ENCODE measurements at regions not wholly inside any gene's neighbourhood (a gene's known extent, or its start where the extent isn't known, plus 50 kb on each side); places are given as distances from the start of the nearest gene placed in this dataset.

GRCh38 chr16:86320237-86320595 is 190.1 kb upstream of the FOXF1 start:
- DNase-seq (ENCODE audit: low read depth) = no peak

- no peak for DNase-seq (ENCODE audit: low read depth)
These were observed 188.8 kb upstream of the FOXF1 start for GRCh38 chr16:86321491-86321890.

- no peak for DNase-seq (ENCODE audit: low read depth)
These were observed 188.0 kb upstream of the FOXF1 start for GRCh38 chr16:86322283-86322682.

GRCh38 chr16:86322806-86323205 is 187.5 kb upstream of the FOXF1 start:
- DNase-seq (ENCODE audit: low read depth) = no peak

- DNase-seq (ENCODE audit: low read depth) = no peak
These were observed 186.0 kb upstream of the FOXF1 start for GRCh38 chr16:86324320-86324719.

- DNase-seq (ENCODE audit: low read depth) = no peak
These were observed 185.0 kb upstream of the FOXF1 start for GRCh38 chr16:86325360-86325759.

- no peak for DNase-seq (ENCODE audit: low read depth)
These were observed 184.4 kb upstream of the FOXF1 start for GRCh38 chr16:86325895-86326294.

- DNase-seq (ENCODE audit: low read depth) = no peak
These were observed 183.0 kb upstream of the FOXF1 start for GRCh38 chr16:86327321-86327720.

GRCh38 chr16:86330906-86331305 is 179.4 kb upstream of the FOXF1 start:
- no peak for DNase-seq (ENCODE audit: low read depth)

- no peak for DNase-seq (ENCODE audit: low read depth)
These were observed 176.2 kb upstream of the FOXF1 start for GRCh38 chr16:86334079-86334635.

GRCh38 chr16:86335266-86336172 is 174.8 kb upstream of the FOXF1 start:
- DNase-seq (ENCODE audit: low read depth) = no peak

GRCh38 chr16:86337138-86337537 is 173.2 kb upstream of the FOXF1 start:
- no peak for DNase-seq (ENCODE audit: low read depth)

GRCh38 chr16:86337581-86338402 is 172.5 kb upstream of the FOXF1 start:
- no peak for DNase-seq (ENCODE audit: low read depth)

GRCh38 chr16:86338403-86339115 is 171.8 kb upstream of the FOXF1 start:
- DNase-seq (ENCODE audit: low read depth) = no peak

- DNase-seq (ENCODE audit: low read depth) = no peak
These were observed 168.0 kb upstream of the FOXF1 start for GRCh38 chr16:86342161-86342834.

GRCh38 chr16:86343027-86343795 is 167.1 kb upstream of the FOXF1 start:
- no peak for DNase-seq (ENCODE audit: low read depth)

GRCh38 chr16:86343796-86344585 is 166.3 kb upstream of the FOXF1 start:
- DNase-seq (ENCODE audit: low read depth) = no peak

- no peak for DNase-seq (ENCODE audit: low read depth)
These were observed 165.8 kb upstream of the FOXF1 start for GRCh38 chr16:86344586-86344871.

GRCh38 chr16:86344881-86345280 is 165.4 kb upstream of the FOXF1 start:
- no peak for DNase-seq (ENCODE audit: low read depth)

GRCh38 chr16:86345516-86345915 is 164.8 kb upstream of the FOXF1 start:
- no peak for DNase-seq (ENCODE audit: low read depth)

Measured in activated T-helper 1 cell treated with Interleukin-2 at 50 U/mL for 16 hours (primary cell).